ENCODE measurements at regions not wholly inside any gene's neighbourhood (a gene's known extent, or its start where the extent isn't known, plus 50 kb on each side); places are given as distances from the start of the nearest gene placed in this dataset.
"Not testable (repeated sequence)": the region's sequence is repeated elsewhere in the genome, so short reads cannot be mapped to it uniquely, and the experiment has no call there.

DNA sequence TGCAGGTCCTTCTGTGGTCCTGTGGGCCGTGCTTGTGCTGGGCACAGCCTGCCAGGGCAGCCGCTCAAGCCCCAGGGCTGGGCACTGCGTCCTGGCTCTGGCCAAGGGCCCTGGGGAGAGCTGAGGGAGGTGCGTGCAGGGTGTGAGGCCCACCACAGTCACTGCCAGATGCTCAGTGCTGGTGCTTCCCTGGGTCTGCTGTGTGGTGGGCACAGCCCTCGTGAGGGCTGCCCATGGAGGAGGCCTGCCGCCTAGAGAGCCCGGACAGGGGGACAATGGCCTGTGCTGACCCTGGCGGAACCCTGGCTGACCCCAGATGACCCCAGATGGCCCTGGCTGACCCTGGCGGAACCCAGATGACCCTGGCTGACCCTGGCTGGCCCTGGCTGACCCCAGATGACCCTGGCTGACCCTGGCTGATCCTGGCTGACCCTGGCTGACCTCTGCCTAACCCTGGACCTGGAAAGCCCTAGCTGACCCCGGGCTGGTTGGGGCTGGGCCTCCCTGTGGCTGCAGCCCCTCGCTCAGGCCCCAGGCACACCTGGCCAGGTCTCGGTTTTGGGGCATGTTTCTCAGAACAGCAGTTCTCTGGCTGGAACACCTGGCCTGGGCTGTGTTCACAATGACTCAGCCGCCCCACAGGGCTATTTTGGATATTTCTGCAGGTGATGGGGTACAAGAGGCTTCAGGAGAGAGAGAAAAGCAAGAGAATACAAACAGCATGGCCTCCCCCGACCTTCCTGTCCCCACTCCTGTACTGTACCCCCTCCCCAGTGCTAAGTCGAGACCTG lies 55.4 kb downstream of the TMEM121 start:
- no peaks in the 10 kb centered on the region for H3K4me1 ChIP-seq (ENCODE audit: control insufficient read depth, insufficient read depth, low read length)
- peaks cover 33% of the 10 kb centered on the region for H3K9me3 ChIP-seq (ENCODE audit: control insufficient read depth, insufficient read depth, low read length)
- H3K4me3 ChIP-seq (ENCODE audit: low read depth, low read length): no peak overlapping the region
- no peaks in the 10 kb centered on the region for H3K36me3 ChIP-seq (ENCODE audit: control insufficient read depth, insufficient read depth, low read length)
- H3K27ac ChIP-seq (ENCODE audit: low read depth, low read length): no peak overlapping the region
- no peak overlapping the region for H3K9ac ChIP-seq (ENCODE audit: low read depth, low read length)
- H3K27me3 ChIP-seq (ENCODE audit: control insufficient read depth, insufficient read depth, low read length): no peaks in the 10 kb centered on the region

DNA sequence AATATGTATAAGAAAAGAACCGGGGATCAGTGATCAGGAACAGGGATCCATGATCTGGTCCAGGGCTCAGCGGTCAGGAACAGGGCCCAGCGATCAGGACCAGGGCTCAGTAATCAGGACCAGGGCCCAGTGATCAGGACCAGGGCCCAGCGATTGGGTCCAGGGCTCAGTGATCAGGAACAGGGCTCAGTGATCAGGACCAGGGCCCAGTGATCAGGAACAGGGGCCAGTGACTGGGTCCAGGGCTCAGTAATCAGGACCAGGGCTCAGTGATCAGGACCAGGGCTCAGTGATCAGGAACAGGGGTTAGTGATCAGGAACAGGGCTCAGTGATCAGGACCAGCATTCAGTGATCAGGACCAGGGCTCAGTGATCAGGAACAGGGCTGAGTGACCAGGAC lies 56.3 kb downstream of the TMEM121 start:
- Histone ChIP-seq H3K4me1 (ENCODE audit: control insufficient read depth, insufficient read depth, low read length) (no peaks in the 10 kb centered on the region), H3K4me3 (ENCODE audit: low read depth, low read length) (no peak overlapping the region), H3K36me3 (ENCODE audit: control insufficient read depth, insufficient read depth, low read length) (no peaks in the 10 kb centered on the region), H3K27ac (ENCODE audit: low read depth, low read length) (no peak overlapping the region), H3K9me3 (ENCODE audit: control insufficient read depth, insufficient read depth, low read length) (peaks cover 24% of the 10 kb centered on the region), H3K27me3 (ENCODE audit: control insufficient read depth, insufficient read depth, low read length) (no peaks in the 10 kb centered on the region), H3K9ac (ENCODE audit: low read depth, low read length) (no peak overlapping the region)

DNA sequence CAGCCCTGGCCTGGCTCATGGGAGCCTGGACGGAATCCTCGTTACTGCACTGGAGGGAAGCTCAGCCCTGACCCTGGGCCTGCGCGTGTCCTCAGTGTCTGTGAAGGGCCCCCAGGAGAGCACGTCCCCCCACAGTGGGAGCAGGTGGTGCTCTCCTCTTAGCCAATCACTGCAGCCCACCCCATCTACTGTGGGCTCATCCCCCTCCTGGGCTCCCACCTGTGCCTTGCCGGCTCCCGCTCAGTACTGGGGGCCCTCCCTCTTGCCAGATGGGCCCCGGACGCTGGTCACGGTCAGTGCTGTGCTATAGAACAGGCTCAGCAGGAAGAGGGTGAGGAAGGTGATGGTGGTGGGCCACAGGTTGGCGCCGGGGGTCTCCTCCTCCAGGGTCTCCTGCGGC lies 57.5 kb downstream of the TMEM121 start:
- H3K9me3 ChIP-seq (ENCODE audit: control insufficient read depth, insufficient read depth, low read length): peaks cover 24% of the 10 kb centered on the region
- H3K27me3 ChIP-seq (ENCODE audit: control insufficient read depth, insufficient read depth, low read length); H3K27ac ChIP-seq (ENCODE audit: low read depth, low read length); H3K36me3 ChIP-seq (ENCODE audit: control insufficient read depth, insufficient read depth, low read length); H3K4me1 ChIP-seq (ENCODE audit: control insufficient read depth, insufficient read depth, low read length); H3K9ac ChIP-seq (ENCODE audit: low read depth, low read length); H3K4me3 ChIP-seq (ENCODE audit: low read depth, low read length): not testable (repeated sequence)

DNA sequence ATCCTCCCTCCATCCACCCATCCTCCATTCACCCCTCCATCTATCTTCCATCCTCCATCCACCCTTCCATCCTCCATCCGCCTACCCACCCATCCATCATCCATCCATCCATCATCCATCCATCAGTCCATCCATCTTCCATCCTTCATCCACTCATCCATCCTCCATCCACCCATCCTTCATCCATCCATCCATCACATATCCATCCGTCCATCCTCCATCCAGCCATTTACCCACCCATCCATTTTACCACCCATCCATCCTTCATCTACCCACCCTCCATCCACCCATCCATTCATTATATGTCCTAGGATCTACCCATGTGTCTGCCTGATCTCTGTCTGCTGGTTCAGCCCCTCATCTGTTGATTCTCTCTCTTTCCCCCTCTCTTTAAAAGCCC lies 58.9 kb downstream of the TMEM121 start:
- H3K9ac ChIP-seq (ENCODE audit: low read depth, low read length); H3K4me3 ChIP-seq (ENCODE audit: low read depth, low read length); H3K36me3 ChIP-seq (ENCODE audit: control insufficient read depth, insufficient read depth, low read length); H3K27ac ChIP-seq (ENCODE audit: low read depth, low read length); H3K27me3 ChIP-seq (ENCODE audit: control insufficient read depth, insufficient read depth, low read length); H3K4me1 ChIP-seq (ENCODE audit: control insufficient read depth, insufficient read depth, low read length): not testable (repeated sequence)
- H3K9me3 ChIP-seq (ENCODE audit: control insufficient read depth, insufficient read depth, low read length): peaks cover 32% of the 10 kb centered on the region

DNA sequence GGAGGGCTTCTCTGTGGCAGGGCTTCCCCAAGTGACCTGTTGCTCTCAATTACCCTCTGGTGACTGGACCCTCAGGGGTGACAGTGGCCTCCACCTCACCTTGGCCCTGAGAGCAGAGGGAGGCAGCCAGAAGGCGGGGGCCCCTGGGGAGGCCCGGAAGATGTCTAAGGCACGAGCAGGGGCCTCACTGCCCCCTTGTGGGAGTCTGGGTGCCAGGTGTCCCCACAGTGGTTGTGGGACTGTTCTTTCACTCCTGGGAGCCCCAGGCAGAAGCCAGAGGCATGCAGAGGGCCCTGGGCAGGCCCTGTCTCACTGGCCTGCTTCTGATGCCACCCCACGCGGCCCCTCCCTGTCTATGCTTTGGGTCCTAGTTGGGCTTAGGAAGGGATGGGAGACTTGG lies 59.3 kb downstream of the TMEM121 start:
- H3K27ac ChIP-seq (ENCODE audit: low read depth, low read length); H3K9ac ChIP-seq (ENCODE audit: low read depth, low read length); H3K36me3 ChIP-seq (ENCODE audit: control insufficient read depth, insufficient read depth, low read length); H3K4me3 ChIP-seq (ENCODE audit: low read depth, low read length); H3K27me3 ChIP-seq (ENCODE audit: control insufficient read depth, insufficient read depth, low read length); H3K4me1 ChIP-seq (ENCODE audit: control insufficient read depth, insufficient read depth, low read length): not testable (repeated sequence)
- H3K9me3 ChIP-seq (ENCODE audit: control insufficient read depth, insufficient read depth, low read length): peaks cover 29% of the 10 kb centered on the region

DNA sequence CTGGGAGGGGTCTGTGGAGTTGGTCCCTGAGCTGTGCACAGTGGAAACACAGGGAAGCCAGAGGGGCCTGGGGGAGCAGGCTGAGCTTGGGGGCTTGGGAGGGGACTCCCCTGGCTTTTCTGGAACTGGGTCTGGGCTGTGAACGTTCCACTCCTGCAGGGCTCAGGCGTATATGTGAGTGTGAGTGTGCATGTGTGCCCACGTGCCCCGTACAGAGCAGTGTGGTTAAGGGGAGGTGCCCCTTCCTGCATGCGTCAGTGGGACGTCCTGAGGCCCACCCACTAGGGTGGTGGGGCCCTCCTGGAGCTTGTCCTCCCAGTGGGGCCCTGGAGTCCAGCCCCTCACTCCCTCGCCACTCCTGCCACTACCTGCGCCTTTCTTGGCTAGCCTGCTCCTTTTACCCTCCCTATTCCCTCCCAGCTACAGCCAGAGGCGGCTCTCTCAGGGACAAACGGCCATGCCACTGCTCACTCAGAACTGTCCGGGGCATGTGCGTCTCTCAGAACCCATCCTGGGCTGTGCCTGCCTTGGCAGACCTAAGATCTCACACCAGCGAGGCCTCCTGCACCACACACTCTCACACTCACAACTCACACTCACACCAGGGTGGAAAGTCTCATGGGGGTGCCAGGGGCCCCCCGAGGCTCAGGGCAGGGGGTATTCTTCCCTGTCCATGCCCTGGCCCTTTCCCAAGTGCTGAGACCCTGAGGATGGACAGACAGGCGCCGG lies 59.9 kb downstream of the TMEM121 start:
- not testable (repeated sequence) for H3K27me3 ChIP-seq (ENCODE audit: control insufficient read depth, insufficient read depth, low read length); H3K4me3 ChIP-seq (ENCODE audit: low read depth, low read length); H3K4me1 ChIP-seq (ENCODE audit: control insufficient read depth, insufficient read depth, low read length); H3K36me3 ChIP-seq (ENCODE audit: control insufficient read depth, insufficient read depth, low read length); H3K9ac ChIP-seq (ENCODE audit: low read depth, low read length); H3K27ac ChIP-seq (ENCODE audit: low read depth, low read length)
- peaks cover 30% of the 10 kb centered on the region for H3K9me3 ChIP-seq (ENCODE audit: control insufficient read depth, insufficient read depth, low read length)

DNA sequence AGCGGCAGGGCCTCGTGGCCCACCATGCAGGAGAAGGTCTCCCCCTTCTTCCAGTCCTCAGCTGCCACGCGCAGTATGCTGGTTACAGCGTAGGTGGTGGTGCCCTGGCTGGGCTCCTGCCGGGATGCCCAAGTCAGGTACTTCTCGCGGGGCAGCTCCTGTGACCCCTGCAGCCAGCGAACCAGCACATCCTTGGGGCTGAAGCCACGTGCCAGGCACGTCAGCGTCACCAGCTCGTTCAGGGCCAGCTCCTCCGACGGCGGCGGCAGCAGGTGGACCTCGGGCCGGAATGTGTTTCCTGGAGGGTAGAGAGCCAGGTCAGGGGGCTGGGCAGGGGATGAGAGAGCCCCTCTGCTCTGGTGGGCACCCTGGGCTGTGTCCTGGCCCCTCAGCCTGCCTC lies 60.7 kb downstream of the TMEM121 start:
- not testable (repeated sequence) for H3K27me3 ChIP-seq (ENCODE audit: control insufficient read depth, insufficient read depth, low read length); H3K27ac ChIP-seq (ENCODE audit: low read depth, low read length); H3K9ac ChIP-seq (ENCODE audit: low read depth, low read length); H3K36me3 ChIP-seq (ENCODE audit: control insufficient read depth, insufficient read depth, low read length); H3K4me1 ChIP-seq (ENCODE audit: control insufficient read depth, insufficient read depth, low read length); H3K4me3 ChIP-seq (ENCODE audit: low read depth, low read length)
- H3K9me3 ChIP-seq (ENCODE audit: control insufficient read depth, insufficient read depth, low read length): peaks cover 24% of the 10 kb centered on the region

DNA sequence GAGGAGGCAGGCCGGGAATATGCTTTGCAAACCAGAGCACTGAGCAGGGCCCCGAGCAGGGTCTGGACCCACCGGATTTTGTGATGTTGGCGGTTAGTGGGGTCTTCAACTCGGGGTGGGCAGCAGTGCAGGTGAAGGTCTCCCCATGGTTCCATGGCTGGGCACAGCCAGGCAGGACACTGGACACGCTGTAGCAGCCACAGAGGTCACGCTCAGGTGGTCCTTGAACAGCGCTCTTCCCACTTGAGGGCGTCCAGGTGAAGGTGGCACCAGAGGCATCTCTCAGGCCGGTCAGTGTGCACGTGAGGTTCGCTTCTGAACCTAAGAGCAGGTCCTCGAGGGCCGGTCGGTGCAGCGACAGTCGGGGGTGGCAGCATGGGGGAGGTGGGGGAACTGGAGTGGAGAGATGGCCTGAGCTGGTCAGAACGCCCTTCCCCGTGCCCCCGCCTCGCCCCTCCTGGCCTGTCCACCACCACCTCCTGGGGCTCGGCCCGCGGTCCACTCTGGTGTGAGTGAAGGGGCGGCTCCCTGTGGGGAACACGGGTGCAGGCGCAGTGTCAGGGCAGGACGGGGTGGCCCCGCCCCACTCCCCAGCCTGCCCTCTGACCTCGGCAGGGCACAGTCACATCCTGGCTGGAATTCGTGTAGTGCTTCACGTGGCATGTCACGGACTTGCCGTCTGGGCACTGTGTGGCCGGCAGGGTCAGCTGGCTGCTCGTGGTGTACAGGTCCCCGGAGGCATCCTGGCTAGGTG lies 61.3 kb downstream of the TMEM121 start:
- not testable (repeated sequence) for H3K36me3 ChIP-seq (ENCODE audit: control insufficient read depth, insufficient read depth, low read length); H3K27me3 ChIP-seq (ENCODE audit: control insufficient read depth, insufficient read depth, low read length); H3K4me3 ChIP-seq (ENCODE audit: low read depth, low read length); H3K4me1 ChIP-seq (ENCODE audit: control insufficient read depth, insufficient read depth, low read length); H3K27ac ChIP-seq (ENCODE audit: low read depth, low read length); H3K9ac ChIP-seq (ENCODE audit: low read depth, low read length)
- H3K9me3 ChIP-seq (ENCODE audit: control insufficient read depth, insufficient read depth, low read length): peaks cover 22% of the 10 kb centered on the region

DNA sequence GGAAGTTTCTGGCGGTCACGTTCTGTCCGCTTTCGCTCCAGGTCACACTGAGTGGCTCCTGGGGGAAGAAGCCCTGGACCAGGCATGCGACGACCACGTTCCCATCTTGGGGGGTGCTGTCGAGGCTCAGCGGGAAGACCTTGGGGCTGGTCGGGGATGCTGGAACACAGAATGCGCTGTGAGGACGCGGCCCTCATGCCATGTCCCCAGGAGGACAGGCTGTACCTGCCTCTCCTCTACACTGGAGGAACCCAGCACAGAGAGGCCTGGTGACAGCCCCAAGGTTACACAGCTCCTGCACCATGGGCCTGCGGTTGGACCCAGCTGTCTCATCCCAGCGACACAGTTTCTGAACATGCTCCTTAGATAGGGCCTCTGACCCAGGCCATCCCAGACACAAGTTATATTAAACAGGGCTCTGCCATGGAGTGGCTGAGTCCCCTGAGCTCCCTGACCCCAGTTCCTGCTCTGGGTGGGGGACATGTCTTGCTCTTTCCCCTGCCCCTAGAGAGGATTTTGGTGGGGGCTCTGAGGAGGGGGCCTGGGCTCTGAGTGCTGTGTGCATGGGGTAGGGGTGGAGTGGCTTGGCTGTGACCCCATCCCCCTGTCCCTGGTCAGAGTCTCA lies 62.0 kb downstream of the TMEM121 start:
- no peak overlapping the region for H3K27ac ChIP-seq (ENCODE audit: low read depth, low read length)
- no peak overlapping the region for H3K4me3 ChIP-seq (ENCODE audit: low read depth, low read length)
- no peaks in the 10 kb centered on the region for H3K4me1 ChIP-seq (ENCODE audit: control insufficient read depth, insufficient read depth, low read length)
- H3K9me3 ChIP-seq (ENCODE audit: control insufficient read depth, insufficient read depth, low read length): peaks cover 19% of the 10 kb centered on the region
- no peak overlapping the region for H3K9ac ChIP-seq (ENCODE audit: low read depth, low read length)
- no peaks in the 10 kb centered on the region for H3K27me3 ChIP-seq (ENCODE audit: control insufficient read depth, insufficient read depth, low read length)
- no peaks in the 10 kb centered on the region for H3K36me3 ChIP-seq (ENCODE audit: control insufficient read depth, insufficient read depth, low read length)

DNA sequence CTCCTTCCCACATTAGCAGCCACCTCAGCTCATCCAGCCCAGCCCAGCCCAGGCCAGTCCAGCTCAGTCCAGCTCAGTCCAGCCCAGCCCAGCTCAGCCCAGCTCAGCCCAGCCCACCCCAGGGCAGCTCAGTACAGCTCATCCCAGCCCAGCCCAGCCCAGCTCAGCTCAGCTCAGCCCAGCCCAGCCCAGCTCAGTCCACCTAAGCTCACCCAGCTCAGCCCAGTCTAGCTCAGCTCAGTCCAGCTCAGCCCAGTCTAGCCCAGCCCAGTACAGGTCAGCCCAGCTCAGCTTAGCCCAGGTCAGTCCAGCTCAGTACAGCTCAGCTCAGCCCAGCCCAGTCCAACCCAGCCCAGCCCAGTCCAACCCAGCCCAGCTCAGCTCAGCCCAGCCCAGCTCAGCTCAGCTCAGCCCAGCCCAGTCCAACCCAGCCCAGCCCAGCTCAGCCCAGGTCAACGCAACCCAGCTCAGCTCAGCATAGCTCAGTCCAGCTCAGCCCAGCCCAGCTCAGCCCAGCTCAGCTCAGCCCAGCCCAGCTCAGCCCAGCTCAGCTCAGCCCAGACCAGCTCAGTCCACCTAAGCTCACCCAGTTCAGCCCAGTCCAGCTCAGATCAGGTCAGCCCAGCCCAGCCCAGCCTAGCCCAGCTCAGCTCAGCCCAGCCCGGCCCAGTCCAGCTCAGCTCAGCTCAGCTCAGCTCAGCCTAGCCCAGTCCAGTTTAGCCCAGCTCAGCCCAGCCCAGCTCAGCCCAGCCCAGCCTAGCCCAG lies 63.0 kb downstream of the TMEM121 start:
- Histone ChIP-seq H3K4me1 (ENCODE audit: control insufficient read depth, insufficient read depth, low read length) (no peaks in the 10 kb centered on the region), H3K4me3 (ENCODE audit: low read depth, low read length) (no peak overlapping the region), H3K36me3 (ENCODE audit: control insufficient read depth, insufficient read depth, low read length) (no peaks in the 10 kb centered on the region), H3K27me3 (ENCODE audit: control insufficient read depth, insufficient read depth, low read length) (no peaks in the 10 kb centered on the region), H3K27ac (ENCODE audit: low read depth, low read length) (no peak overlapping the region), H3K9me3 (ENCODE audit: control insufficient read depth, insufficient read depth, low read length) (peaks cover 19% of the 10 kb centered on the region), H3K9ac (ENCODE audit: low read depth, low read length) (no peak overlapping the region)
